Heart right ventricle (tissue), 16 donors: ENCODE measurements at regions not wholly inside any gene's neighbourhood (a gene's known extent, or its start where the extent isn't known, plus 50 kb on each side); places are given as distances from the start of the nearest gene placed in this dataset.

ENCODE experiments used
- ATAC-seq, 8 donors: fragments of 200-7000 bp; cut with Tn5 transposase; one replicate each; pipeline ENCODE4 v1.9.1; 2020; ENCODE audit warnings: mild to moderate bottlenecking in 8 of 8, moderate library complexity in 8 of 8, moderate number of reproducible peaks in 1 of 8
- DNase-seq, 2 donors: peaks; one replicate each; pipeline ENCODE4 v3.0.0-alpha.2; 2020
- H3K27ac ChIP-seq, 10 donors: fragments of 200-600 bp; sonication (generic) in 2 of 10; one replicate each; pipeline versions ENCODE4 v1.5.0 to v1.8.0; 2020 to 2022; ENCODE audit warnings: mild to moderate bottlenecking in 3 of 10
- H3K27me3 ChIP-seq, 7 donors: fragments of 200-600 bp; one replicate each; pipeline ENCODE4 v1.8.0; 2021 to 2022; ENCODE audit warnings: mild to moderate bottlenecking in 2 of 7
- H3K36me3 ChIP-seq, 9 donors: fragments of 200-600 bp; sonication (generic) in 1 of 9; one replicate each; pipeline versions ENCODE4 v1.5.0 to v1.8.0; 2020 to 2022; ENCODE audit warnings: mild to moderate bottlenecking in 2 of 9
- H3K4me1 ChIP-seq, 9 donors: fragments of 200-600 bp; sonication (generic) in 1 of 9; one replicate each; pipeline versions ENCODE4 v1.5.0 to v1.8.0; 2020 to 2022; ENCODE audit warnings: mild to moderate bottlenecking in 4 of 9
- H3K4me3 ChIP-seq, 10 donors: fragments of 200-600 bp; sonication (generic) in 2 of 10; one replicate each; pipeline versions ENCODE4 v1.5.0 to v1.8.0; 2020 to 2022; ENCODE audit warnings: mild to moderate bottlenecking in 7 of 10, moderate library complexity in 2 of 10
- H3K9me3 ChIP-seq, 11 donors: fragments of 200-600 bp in 10 of 11; sonication (generic) in 2 of 11; one replicate each; pipeline versions ENCODE4 v1.5.0 to v1.8.0; 2013 to 2022; ENCODE audit warnings: mild to moderate bottlenecking in 2 of 11, control low read depth in 1 of 11, moderate library complexity in 1 of 11
- WGBS, 2 donors: extraction: QIAGEN DNeasy Blood & Tissue Kit; methylation state at CpG; one replicate each; pipeline ENCODE4 v1.1.7; 2013; ENCODE audit warnings: inconsistent platforms in 1 of 2; 5-methylcytosine and 5-hydroxymethylcytosine counted together
- intact Hi-C, 10 donors: fragments of 100-400 bp; cut with DNase I; formaldehyde crosslinking; loops; one replicate each; pipeline versions ENCODE4 v1.11.1 to v1.14.2; 2022
- TF ChIP-seq, protein P1 (sequence below), 9 donors: fragments of 200-600 bp; sonication (generic) in 2 of 9; IDR thresholded peaks; one replicate each; pipeline versions ENCODE4 v1.5.0 to v1.8.0; 2021 to 2022; ENCODE audit warnings: antibody characterized with exemption in 9 of 9, mild to moderate bottlenecking in 5 of 9, moderate library complexity in 1 of 9
- donor health status: Arrhythmogenic right ventricular cardiomyopathy.
- donor health status: ischemic (EF 13 %, LVEDD 7.1; RV severe dilation, severe dysfunction).
- donor health status: healthy with polysubstance abuse.
- donor health status: DM: no; HTN: yes; CAD: no.
- donor health status: DM: no; HTN: no; CAD: no.
- donor health status: ischemic (EF 25% LVEDD 6.9; RV normal size, moderate dysfunction).
- donor health status: ischemic (EF 25% LVEDD 5.7; RV mildly dilated, moderate dysfunction).
- donor health status: healthy.
- donor health status: DM: yes; HTN: yes; CAD: no.
- donor health status: Ischemic cardiomyopathy.
- donor health status: ischemic (EF 35%, LVEDD 5.7; RV mildly dilated, moderate dysfunction).
- donor health status: nonischemic (EF 11% LVEDD 7.7; RV severe dilation, severe dysfunction).
- donor health status: DM: yes; HTN: yes; CAD: no.
- donor health status: PGD.
- donor health status: ischemic (EF 29% LVEDD 5.4; RV normal size, mild dysfunction).
- donor health status: nonischemic (EF 23%, LVEDD 6.1; RV moderate dilation, normal function).

DNA sequence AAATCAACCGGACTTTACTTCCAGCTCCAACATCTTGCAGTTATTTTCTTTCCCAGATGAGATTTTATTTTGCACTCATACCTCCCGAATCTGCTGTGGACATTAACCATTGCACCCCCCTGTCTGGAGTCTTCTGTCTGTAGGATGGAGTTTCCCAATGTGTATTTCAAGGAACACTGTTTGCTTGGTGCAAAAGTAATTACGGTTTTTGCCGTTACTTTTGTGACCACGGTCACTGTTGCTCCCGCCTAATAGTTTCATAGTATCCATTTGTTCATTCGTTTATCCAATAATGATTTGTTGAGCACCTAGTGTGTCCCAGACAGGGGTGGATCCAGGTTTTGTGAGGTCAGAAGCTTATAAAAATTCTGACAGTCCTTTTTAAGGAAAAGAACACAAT is 90.3 kb upstream of the BCL11A start:
- Histone ChIP-seq H3K27ac (no peak overlapping the region), H3K4me1 (no peaks in the 10 kb centered on the region), H3K4me3 (no peak overlapping the region), H3K36me3 (no peaks in the 10 kb centered on the region), H3K27me3 (peaks cover 0 to 20% (median 0%) of the 10 kb centered on the region in 7 donors), H3K9me3 (no peaks in the 10 kb centered on the region)
- no peak for ATAC-seq
- no peak for DNase-seq
- TF ChIP-seq, protein P1, sequence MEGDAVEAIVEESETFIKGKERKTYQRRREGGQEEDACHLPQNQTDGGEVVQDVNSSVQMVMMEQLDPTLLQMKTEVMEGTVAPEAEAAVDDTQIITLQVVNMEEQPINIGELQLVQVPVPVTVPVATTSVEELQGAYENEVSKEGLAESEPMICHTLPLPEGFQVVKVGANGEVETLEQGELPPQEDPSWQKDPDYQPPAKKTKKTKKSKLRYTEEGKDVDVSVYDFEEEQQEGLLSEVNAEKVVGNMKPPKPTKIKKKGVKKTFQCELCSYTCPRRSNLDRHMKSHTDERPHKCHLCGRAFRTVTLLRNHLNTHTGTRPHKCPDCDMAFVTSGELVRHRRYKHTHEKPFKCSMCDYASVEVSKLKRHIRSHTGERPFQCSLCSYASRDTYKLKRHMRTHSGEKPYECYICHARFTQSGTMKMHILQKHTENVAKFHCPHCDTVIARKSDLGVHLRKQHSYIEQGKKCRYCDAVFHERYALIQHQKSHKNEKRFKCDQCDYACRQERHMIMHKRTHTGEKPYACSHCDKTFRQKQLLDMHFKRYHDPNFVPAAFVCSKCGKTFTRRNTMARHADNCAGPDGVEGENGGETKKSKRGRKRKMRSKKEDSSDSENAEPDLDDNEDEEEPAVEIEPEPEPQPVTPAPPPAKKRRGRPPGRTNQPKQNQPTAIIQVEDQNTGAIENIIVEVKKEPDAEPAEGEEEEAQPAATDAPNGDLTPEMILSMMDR (IDR thresholded peaks at IDR 0.05), result no peak
- intact Hi-C loops, result no loop called here
- WGBS, 2 donors, result 89 to 92% methylated on average over 7 of the region's 7 CpGs

DNA sequence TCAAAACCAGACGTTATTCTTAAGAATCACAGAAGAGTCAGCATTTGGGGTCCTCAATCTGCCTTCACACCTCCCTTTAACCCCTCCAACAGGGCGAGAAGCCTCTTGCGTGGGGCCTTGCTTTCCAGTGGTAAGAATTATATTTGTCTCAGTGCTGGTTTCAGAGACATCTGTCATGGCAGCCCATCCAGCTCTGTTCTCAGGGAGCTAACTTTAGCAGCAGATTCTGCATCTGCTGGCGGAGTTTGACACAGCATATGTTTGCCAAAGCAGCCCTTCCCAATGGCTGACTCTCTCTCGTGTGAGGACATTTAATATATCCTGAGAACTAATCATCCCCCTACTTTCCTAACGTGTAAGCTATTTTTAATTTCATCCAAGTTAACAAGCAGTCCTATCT is 91.5 kb upstream of the BCL11A start:
- H3K4me3 ChIP-seq, result no peak overlapping the region
- intact Hi-C loops, result no loop called here
- DNase-seq (peak in 1 of 2 donors; percentile 27), ATAC-seq (peak in 6 of 8 donors; percentile 69 to 92 (median 86))
- H3K36me3 ChIP-seq, result no peaks in the 10 kb centered on the region
- 31 to 47% methylated on average over 6 of the region's 6 CpGs for WGBS, 2 donors
- H3K9me3 ChIP-seq, result no peaks in the 10 kb centered on the region
- no peaks in the 10 kb centered on the region for H3K4me1 ChIP-seq
- peaks cover 0 to 20% (median 0%) of the 10 kb centered on the region in 7 donors for H3K27me3 ChIP-seq
- peak overlapping the region in 5 of 10 donors; percentile 35 to 80 (median 59) for H3K27ac ChIP-seq
- TF ChIP-seq, protein P1 (IDR thresholded peaks at IDR 0.05), result no peak

DNA sequence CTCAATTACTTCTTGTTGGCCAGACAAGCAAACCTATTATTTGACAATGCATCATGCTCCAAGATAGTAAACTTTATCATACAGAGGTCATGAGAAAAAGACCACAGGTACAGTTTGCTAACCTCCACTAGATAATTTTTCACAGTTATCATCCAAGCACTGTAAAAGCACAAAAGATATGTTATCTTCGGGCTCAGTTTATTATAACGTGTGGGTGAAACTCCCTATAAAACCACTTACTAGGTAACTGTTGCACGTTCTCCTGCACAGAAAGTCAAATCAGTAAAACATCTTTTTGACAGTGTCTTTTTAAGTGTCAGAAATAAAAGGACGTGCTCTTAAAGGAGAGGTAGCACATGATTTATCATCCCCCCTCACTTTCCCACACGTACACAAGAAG is 94.7 kb upstream of the BCL11A start:
- H3K27me3 ChIP-seq, result peaks cover 0 to 27% (median 3%) of the 10 kb centered on the region in 7 donors
- ATAC-seq (no peak), DNase-seq (no peak)
- no peaks in the 10 kb centered on the region for H3K36me3 ChIP-seq
- no peak overlapping the region for H3K27ac ChIP-seq
- WGBS, 2 donors, result 65 to 71% methylated on average over 5 of the region's 5 CpGs
- no peaks in the 10 kb centered on the region for H3K4me1 ChIP-seq
- no peaks in the 10 kb centered on the region for H3K9me3 ChIP-seq
- intact Hi-C loops, result no loop called here
- TF ChIP-seq, protein P1 (IDR thresholded peaks at IDR 0.05), result no peak
- no peak overlapping the region for H3K4me3 ChIP-seq

DNA sequence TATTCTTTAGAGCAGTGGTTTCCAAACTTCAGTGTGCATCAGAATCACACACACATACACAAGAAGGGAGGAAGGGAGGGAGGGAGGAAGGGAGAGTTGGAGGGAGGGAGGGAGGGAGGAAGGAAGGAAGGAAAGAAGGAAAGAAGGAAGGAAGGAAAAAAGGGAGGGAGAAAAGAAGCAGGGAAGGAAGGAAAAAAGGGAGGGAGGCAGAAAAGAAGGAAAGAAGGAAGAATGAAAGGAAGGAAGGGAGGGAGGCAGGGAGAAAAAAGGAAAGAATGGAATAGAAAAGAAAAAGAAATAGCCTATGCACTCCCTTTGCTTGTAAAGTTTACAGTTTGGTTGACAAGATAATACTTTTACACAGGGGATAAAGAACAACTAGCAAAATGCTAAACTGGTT is 96.3 kb upstream of the BCL11A start:
- ATAC-seq (no peak), DNase-seq (no peak)
- intact Hi-C loops, result no loop called here
- Histone ChIP-seq H3K9me3 (no peaks in the 10 kb centered on the region), H3K27me3 (peaks cover 0 to 40% (median 7%) of the 10 kb centered on the region in 7 donors), H3K4me3 (no peak overlapping the region), H3K36me3 (no peaks in the 10 kb centered on the region), H3K27ac (no peak overlapping the region), H3K4me1 (no peaks in the 10 kb centered on the region)
- TF ChIP-seq, protein P1 (IDR thresholded peaks at IDR 0.05), result no peak
